MCF 10A (cell line): ENCODE measurements at regions not wholly inside any gene's neighbourhood (a gene's known extent, or its start where the extent isn't known, plus 50 kb on each side); places are given as distances from the start of the nearest gene placed in this dataset.

Source experiments
- BruUV-seq: library from RNA; stranded (reverse); fragments of 400-500 nt; replicated peaks from 2 replicates; lab custom pipeline; 2021; lab: Mats Ljungman, UMichigan
- CTCF ChIA-PET: fragments of 300-600 bp; sonication (Branson Sonifier 250); formaldehyde crosslinking; extraction: SDS; loops from one replicate; lab custom pipeline; 2021; ENCODE audit warnings: antibody characterized with exemption, inconsistent platforms; lab: Yijun Ruan, JAX
- POLR2A ChIA-PET: fragments of 300-600, 350-650 bp; sonication (Branson Sonifier 250); formaldehyde crosslinking; extraction: SDS; loops from one replicate; lab custom pipeline; 2020; ENCODE audit warnings: antibody characterized with exemption, inconsistent platforms; lab: Yijun Ruan, JAX
- DNase-seq: peaks from one replicate; pipeline ENCODE4 v3.0.0-alpha.2; 2018; ENCODE audit not compliant: unreplicated experiment
- H3K27ac Mint-ChIP-seq: one replicate; pipeline ENCODE4 v1.8.0; 2022; ENCODE audit warnings: mild to moderate bottlenecking, low read depth, mixed read lengths; ENCODE audit not compliant: unreplicated experiment
- H3K27me3 Mint-ChIP-seq: one replicate; pipeline ENCODE4 v1.8.0; 2022; ENCODE audit warnings: mixed read lengths; ENCODE audit not compliant: insufficient read depth, unreplicated experiment
- H3K36me3 Mint-ChIP-seq: one replicate; pipeline ENCODE4 v1.8.0; 2022; ENCODE audit warnings: mild to moderate bottlenecking, moderate library complexity, mixed read lengths; ENCODE audit not compliant: insufficient read depth, unreplicated experiment
- H3K4me1 Mint-ChIP-seq: one replicate; pipeline ENCODE4 v1.8.0; 2022; ENCODE audit warnings: mixed read lengths; ENCODE audit not compliant: insufficient read depth, unreplicated experiment
- H3K4me3 Mint-ChIP-seq: one replicate; pipeline ENCODE4 v1.8.0; 2022; ENCODE audit warnings: mild to moderate bottlenecking, moderate library complexity, mixed read lengths; ENCODE audit not compliant: unreplicated experiment
- H3K9me3 Mint-ChIP-seq: one replicate; pipeline ENCODE4 v1.8.0; 2022; ENCODE audit warnings: mixed read lengths; ENCODE audit not compliant: unreplicated experiment
- CTCF ChIP-seq: fragments of 200-600 bp; IDR thresholded peaks from one replicate; pipeline ENCODE4 v1.8.0; 2022; ENCODE audit warnings: antibody characterized with exemption, mild to moderate bottlenecking; ENCODE audit not compliant: unreplicated experiment
- intact Hi-C: fragments of 100-400 bp; cut with micrococcal nuclease; formaldehyde crosslinking; loops from 2 replicates; pipeline ENCODE4 v1.14.1; 2022

- no peak overlapping the region for H3K27ac Mint-ChIP-seq
- no peak for DNase-seq
- POLR2A ChIA-PET = no interaction called here
- no peaks in the 10 kb centered on the region for H3K4me1 Mint-ChIP-seq
- intact Hi-C loops = no loop called here
- no TSS peak for BruUV-seq
- CTCF ChIA-PET = interaction anchor here (0.6 to 1.3 kb wide), 4 partner anchors 18 to 1128 kb away, joined by 3 read pairs; no protein-coding TSS in a partner anchor
- no peak for TF ChIP-seq CTCF
- no peaks in the 10 kb centered on the region for H3K36me3 Mint-ChIP-seq
- no peaks in the 10 kb centered on the region for H3K9me3 Mint-ChIP-seq
- no peak overlapping the region for H3K4me3 Mint-ChIP-seq
- peaks cover 79% of the 10 kb centered on the region for H3K27me3 Mint-ChIP-seq
Observed at GRCh38 chrX:20500171-20500865, 233.6 kb upstream of the RPS6KA3 start.

- no peaks in the 10 kb centered on the region for H3K36me3 Mint-ChIP-seq
- ChIA-PET POLR2A (no interaction called here), CTCF (interaction anchor here (0.5 to 1.3 kb wide), 3 partner anchors 17 to 967 kb away, joined by 3 read pairs; no protein-coding TSS in a partner anchor)
- no peak overlapping the region for H3K27ac Mint-ChIP-seq
- no TSS peak for BruUV-seq
- no peak overlapping the region for H3K4me3 Mint-ChIP-seq
- H3K9me3 Mint-ChIP-seq = no peaks in the 10 kb centered on the region
- intact Hi-C loops = no loop called here
- H3K4me1 Mint-ChIP-seq = no peaks in the 10 kb centered on the region
- peaks cover 84% of the 10 kb centered on the region for H3K27me3 Mint-ChIP-seq
- DNase-seq = no peak
- TF ChIP-seq CTCF = no peak
Observed at GRCh38 chrX:20499763-20500162, 233.1 kb upstream of the RPS6KA3 start.

GRCh38 chrX:20498851-20499635 lies 232.3 kb upstream of the RPS6KA3 start:
- H3K4me3 Mint-ChIP-seq = no peak overlapping the region
- intact Hi-C loops = no loop called here

More at GRCh38 chrX:20498851-20499635, 232.3 kb upstream of the RPS6KA3 start:
- Mint-ChIP-seq H3K27ac (no peak overlapping the region), H3K4me1 (no peaks in the 10 kb centered on the region), H3K27me3 (peaks cover 80% of the 10 kb centered on the region), H3K9me3 (no peaks in the 10 kb centered on the region), H3K36me3 (no peaks in the 10 kb centered on the region)
- no peak for DNase-seq
- ChIA-PET CTCF (interaction anchor here (0.5 kb wide), 2 partner anchors 405 to 966 kb away, joined by 3 to 4 read pairs; no protein-coding TSS in a partner anchor), POLR2A (no interaction called here)
- no peak for TF ChIP-seq CTCF
- no TSS peak for BruUV-seq
